Sigmoid colon (tissue), 4 donors: ENCODE measurements at regions not wholly inside any gene's neighbourhood (a gene's known extent, or its start where the extent isn't known, plus 50 kb on each side); places are given as distances from the start of the nearest gene placed in this dataset.

Source experiments
- POLR2AphosphoS5 ChIP-seq, 4 donors: sonication (generic); formaldehyde crosslinking; IDR thresholded peaks; one replicate each; pipeline ENCODE4 v1.6.1; 2017; ENCODE audit warnings: antibody characterized with exemption in 4 of 4
- TF ChIP-seq, protein P1 (sequence below), 4 experiments: fragments of 450-650 bp in 3 of 4; fragments of 200-600 bp in 1 of 4; IDR thresholded peaks; one replicate each; pipeline ENCODE4 v1.5.1; 2016 to 2019; ENCODE audit warnings: antibody characterized with exemption in 4 of 4, mild to moderate bottlenecking in 3 of 4, moderate library complexity in 2 of 4

DNA sequence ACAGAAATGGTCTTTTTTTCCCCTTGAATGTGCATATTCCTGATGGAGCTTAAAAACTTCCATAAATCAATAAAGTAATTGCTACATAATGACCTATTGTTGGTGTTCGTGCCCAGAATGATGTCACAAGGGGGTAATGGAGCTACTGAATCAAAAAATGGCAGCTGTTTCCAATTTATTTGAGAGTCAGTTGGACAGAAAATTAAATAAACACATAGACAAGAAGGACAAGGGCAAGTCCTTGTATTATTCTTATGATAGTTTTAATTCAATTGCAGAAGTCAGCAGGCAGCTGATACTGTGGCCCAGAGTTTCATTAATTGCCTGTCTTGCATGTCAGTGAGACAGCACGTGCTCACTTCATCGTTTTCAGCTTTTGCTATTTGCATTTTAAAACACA lies 473.5 kb downstream of the ETNK1 start:
- TF ChIP-seq, protein P1, sequence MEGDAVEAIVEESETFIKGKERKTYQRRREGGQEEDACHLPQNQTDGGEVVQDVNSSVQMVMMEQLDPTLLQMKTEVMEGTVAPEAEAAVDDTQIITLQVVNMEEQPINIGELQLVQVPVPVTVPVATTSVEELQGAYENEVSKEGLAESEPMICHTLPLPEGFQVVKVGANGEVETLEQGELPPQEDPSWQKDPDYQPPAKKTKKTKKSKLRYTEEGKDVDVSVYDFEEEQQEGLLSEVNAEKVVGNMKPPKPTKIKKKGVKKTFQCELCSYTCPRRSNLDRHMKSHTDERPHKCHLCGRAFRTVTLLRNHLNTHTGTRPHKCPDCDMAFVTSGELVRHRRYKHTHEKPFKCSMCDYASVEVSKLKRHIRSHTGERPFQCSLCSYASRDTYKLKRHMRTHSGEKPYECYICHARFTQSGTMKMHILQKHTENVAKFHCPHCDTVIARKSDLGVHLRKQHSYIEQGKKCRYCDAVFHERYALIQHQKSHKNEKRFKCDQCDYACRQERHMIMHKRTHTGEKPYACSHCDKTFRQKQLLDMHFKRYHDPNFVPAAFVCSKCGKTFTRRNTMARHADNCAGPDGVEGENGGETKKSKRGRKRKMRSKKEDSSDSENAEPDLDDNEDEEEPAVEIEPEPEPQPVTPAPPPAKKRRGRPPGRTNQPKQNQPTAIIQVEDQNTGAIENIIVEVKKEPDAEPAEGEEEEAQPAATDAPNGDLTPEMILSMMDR (IDR thresholded peaks at IDR 0.05) = no peak
- TF ChIP-seq POLR2AphosphoS5 (IDR thresholded peaks at IDR 0.05) = no peak
